HG03196 (cell line): ENCODE measurements at regions not wholly inside any gene's neighbourhood (a gene's known extent, or its start where the extent isn't known, plus 50 kb on each side); places are given as distances from the start of the nearest gene placed in this dataset.
"Not testable (repeated sequence)": the region's sequence is repeated elsewhere in the genome, so short reads cannot be mapped to it uniquely, and the experiment has no call there.

Source experiments
- ATAC-seq: cut with Tn5 transposase; IDR thresholded peaks from one replicate; pipeline ENCODE4 v1.9.1; 2021; ENCODE audit not compliant: unreplicated experiment

GRCh38 chr21:27968240-27968639 is 1001.4 kb upstream of the ADAMTS5 start:
- not testable (repeated sequence) for ATAC-seq

DNA sequence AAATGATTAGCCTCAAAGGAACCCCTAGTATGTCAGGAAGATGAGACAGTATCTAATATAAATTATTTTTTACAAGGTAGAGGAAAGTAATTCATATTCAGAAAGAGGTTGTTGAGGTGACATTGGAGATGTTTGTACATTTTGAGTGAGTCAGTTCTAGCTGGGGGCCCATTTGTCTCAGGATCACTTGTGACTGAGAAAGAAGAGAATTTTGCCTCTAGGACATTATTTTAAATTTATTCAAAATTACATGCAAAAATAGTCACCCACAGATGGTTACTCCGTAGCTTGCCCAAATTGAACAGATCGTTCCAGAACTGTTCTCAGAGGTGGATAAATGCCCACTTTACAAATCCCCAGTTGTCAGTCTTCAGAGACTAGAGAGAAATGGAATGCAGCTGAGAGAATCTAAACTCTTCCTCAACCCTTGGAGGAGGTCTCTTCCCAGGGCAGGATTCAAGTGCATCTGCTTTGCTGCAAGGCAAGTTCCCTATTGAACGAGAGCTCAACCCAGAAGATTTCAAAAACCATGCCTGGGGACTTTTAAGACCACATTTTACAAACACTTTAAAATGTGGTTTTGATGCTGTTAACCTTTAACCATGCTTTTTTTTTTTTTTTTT is 987.8 kb upstream of the ADAMTS5 start:
- no peak for ATAC-seq

- ATAC-seq = no peak
These were observed 986.6 kb upstream of the ADAMTS5 start for GRCh38 chr21:27953340-27954045.

GRCh38 chr21:27949093-27949492 is 982.2 kb upstream of the ADAMTS5 start:
- ATAC-seq = not testable (repeated sequence)

- not testable (repeated sequence) for ATAC-seq
These were observed 963.4 kb upstream of the ADAMTS5 start for GRCh38 chr21:27930108-27930767.

DNA sequence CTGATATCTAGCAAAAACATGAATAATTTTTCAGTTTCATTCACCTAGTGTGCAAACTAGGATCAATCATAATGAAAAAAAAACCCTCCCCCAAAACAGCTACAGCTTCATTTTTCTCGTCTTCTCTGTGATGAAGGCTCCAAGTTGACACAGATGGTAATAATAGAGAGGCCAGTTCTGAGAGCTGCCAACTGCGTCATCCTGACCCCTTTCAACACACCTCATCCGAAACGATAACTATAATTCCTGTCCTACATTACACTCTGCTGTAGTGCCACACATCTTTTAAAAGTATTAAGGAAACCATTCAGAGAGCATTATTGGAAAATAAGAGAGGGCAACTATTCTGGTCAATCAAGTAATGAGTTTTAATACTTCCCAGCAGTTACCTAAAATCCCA is 962.3 kb upstream of the ADAMTS5 start:
- not testable (repeated sequence) for ATAC-seq

DNA sequence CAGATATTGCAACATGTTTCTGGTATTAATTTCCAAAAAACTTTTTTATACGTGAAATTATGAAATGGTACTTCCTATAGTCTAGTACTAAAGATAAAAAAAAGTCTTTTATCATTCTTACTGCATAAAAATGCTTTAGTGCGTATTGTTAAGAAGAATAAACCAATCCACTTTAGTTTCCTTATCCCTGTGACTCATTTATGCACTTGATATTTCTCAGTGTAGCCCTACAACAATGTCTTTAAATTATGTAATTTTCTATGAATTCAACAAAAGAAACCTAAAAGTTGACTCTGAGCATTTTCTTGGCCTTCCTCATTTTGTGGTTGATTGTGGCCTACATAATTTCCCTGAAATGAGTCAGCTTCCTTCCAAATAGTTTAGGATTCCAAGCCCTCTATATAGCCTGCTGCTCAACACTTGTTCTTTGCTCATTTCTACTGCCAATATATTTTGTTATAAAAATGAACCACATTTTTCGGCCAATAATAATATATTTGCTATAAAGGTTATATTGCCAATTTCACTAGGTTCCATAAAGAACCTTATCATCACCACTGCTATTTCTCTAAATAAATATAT is 961.7 kb upstream of the ADAMTS5 start:
- not testable (repeated sequence) for ATAC-seq

GRCh38 chr21:27921421-27921820 is 954.5 kb upstream of the ADAMTS5 start:
- not testable (repeated sequence) for ATAC-seq

DNA sequence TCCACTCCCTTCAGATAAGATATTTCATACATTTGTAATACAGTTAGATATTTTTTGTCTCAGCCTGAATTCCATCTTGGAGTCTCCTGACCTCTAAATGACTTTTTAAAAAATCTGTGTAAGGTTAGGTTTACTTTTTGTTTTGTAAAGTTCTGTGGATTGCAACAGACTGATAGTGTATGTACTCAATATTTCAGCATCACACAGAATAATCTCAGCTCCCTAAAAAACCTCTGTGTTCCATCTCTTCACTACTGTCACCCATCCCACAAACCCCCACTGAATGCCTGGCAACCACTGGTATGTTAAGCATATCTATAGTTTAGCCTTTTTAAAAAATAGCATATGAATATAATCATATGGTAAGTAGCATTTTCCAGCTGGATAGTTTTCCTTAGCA is 951.1 kb upstream of the ADAMTS5 start:
- ATAC-seq = not testable (repeated sequence)

DNA sequence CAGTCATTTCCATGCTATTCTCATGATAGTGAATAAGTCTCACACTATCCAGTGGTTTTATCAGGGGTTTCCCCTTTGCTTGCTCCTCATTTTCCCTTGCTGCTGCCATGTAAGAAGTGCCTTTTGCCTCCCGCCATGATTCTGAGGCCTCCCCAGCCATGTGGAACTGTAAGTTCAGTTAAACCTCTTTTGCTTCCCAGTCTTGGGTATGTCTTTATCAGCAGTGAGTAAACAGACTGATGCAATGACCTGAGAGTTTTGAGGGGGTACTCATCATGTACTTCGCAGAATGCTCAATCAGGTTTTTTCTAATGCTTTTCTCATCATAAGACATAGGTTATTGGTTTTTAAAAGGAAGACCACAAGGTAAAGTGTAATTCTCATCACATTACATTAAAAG is 949.4 kb upstream of the ADAMTS5 start:
- not testable (repeated sequence) for ATAC-seq

DNA sequence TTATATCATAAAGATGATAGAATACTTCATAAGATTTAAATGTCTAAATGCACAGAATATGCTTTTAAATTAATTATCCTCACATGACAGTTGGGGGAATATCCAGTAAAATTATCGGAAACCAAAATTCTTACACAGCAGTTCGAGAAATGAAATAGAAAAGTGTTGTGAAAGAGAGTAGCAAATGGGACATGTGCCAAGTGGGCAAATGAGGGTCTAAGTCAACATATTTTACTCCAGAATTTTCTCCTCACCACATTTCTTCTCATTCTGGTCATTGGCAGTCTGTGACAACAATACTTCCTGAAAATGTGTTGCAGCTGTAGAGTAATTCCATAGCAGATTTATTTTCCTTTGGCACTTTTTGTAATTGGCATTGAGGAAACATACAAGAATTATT is 945.2 kb upstream of the ADAMTS5 start:
- ATAC-seq = not testable (repeated sequence)

DNA sequence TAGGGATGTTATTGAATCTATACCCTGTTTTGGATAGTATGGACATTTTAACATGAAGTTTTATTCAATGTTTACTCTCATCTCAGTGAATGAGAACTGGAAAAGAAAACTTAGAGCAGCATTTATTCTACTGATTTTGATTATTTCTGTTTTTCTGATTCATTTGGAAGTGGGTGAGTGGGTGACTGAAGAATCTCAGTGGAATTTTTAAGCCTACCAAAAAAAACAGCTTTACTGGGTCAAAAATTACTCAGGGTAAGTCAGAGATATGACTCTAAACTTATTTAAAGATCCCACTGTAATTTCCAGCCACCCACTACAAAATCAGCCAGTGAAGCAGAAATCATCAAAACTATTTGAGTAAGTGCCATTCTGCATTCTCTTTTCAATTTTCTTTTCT is 942.6 kb upstream of the ADAMTS5 start:
- not testable (repeated sequence) for ATAC-seq

DNA sequence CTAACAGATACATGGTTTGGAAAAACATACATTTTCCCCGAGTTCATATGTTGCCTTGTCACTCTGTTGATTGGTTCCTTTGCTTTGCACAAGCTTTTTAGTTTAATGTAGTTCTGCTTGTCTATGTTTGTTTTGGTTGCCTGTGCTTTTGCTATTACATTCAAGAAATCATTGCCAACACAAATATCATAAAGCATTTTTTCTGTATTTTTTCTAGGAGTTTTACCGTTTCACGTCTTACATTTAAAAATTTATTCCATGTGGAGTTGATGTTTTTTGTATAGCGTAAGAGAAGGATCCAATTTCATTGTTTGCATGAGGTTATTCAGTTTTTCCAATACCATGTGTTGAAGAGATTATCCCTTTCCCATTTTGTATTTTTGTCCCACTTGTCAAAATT is 941.9 kb upstream of the ADAMTS5 start:
- ATAC-seq = not testable (repeated sequence)

GRCh38 chr21:27902904-27903303 is 936.0 kb upstream of the ADAMTS5 start:
- ATAC-seq = not testable (repeated sequence)

DNA sequence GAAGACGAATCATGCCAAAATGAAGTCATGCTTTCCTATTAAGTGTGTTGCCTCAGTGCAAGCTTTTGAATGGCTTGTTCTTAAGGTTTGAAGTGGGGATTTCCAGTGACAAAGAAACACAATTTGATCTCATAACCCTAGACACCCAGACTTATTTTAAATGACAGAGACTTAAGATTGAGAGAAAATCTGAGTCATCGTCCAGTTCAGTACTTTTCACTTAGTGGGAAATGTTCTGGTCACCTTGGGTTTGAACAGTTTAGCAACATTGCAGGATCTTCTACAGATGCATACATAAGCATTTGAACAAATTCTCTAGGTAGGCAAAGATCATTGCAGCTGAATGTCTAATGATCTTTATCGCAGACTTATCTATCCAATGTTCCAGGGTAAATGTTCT is 926.7 kb upstream of the ADAMTS5 start:
- ATAC-seq = not testable (repeated sequence)

DNA sequence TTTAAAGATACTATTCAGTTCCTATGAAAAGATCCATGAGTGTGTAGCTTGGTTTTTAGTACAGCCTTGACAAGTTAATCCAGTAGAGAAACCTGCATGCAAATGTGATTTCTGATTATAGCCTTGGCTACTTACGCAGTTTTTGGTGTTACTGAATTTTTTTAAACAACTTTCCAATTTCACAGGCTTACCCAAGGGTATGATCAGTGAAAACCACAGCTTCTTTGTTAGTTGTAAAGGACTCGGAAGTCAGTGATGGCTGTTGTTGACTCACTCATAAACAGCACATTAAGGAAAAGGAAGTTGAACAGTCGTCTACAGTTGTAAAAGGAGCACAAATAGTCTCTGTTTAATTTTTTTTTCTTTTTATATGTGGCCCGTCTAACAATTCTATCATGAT is 924.6 kb upstream of the ADAMTS5 start:
- not testable (repeated sequence) for ATAC-seq

DNA sequence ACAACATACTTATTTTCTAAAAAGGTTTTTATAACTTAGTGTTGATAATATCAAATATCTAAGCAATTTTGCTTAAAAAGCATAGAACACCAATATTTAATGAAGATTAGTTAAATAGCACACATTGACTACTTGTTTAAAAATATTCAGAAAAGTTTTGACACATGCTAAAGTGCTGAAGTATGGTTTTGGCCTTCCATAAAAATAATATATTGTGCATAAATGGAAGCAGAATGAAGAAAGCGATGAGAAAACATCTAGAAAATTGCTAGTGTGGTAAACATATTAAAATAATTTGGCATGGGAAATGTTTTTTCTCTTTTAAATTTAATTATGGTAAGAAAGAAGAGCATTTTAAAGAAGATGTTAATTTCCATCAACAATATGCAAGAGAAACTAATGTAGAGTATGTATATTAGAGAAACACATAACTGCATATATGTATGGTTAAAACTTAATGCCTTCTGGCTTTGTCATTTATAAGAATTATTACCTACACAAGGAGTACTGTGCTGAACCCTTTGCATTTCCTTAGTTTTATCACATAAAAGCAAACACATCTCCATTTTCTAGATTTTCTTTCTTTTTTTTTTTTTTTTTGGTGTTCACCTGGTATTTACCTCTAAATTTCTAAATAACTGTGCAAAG is 921.0 kb upstream of the ADAMTS5 start:
- ATAC-seq = not testable (repeated sequence)

DNA sequence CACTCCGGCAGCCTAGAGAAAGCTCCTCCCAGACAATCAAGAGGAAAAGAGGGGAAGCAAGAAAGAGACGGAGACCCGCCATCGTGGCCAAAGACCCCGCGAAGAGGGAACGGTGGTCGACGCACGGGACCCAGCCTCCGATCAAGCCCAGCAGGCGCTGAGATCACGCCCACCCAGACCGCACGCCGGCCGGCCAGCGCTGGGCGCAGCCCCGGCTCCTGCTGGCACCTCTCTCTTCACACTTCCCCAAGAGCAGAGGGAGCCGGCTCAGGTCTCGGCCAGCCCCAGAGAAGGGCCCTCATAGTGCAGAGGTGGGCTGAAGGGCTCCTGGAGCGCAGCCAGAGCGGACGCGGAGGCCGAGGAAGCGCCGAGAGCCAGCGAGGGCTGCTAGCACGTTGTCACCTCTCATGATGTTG is 918.4 kb upstream of the ADAMTS5 start:
- no peak for ATAC-seq

DNA sequence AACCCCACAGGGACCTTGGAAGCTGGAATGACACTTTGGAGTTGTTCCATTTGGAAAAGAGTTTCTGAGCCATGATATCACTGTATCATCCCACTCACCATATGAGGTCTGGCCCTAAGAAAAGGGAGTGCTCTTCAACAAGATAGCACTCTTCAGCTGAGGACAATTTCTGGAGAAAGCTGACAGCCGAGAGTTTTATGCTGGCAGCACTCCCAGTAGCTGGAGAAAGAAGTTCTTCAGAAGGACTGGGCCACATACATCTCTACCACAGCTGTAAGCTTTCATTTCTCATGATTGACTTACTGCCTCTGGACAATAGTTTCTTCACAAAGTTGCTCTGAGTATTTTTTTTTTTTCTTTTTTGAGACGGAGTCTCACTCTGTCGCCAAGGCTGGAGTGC is 914.4 kb upstream of the ADAMTS5 start:
- ATAC-seq = not testable (repeated sequence)

DNA sequence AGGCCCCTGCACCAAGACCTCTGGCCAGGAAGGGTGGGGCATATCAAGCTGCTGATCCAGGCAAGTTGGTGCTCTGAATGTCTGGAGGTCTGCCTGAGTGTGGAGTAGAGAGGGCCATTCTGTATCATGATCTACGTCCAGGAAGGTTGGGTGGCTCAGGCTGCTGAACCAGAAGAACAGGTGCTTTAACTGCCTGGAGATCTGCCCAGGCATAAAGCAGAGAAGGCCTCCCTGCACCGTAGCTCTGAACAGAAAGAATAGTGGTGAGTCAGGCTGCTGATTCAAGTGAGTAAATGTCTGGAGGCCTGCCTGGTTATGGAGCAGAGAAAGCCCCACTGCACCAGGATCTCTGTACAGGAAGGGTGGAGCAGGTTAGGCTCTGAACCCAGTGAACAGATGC is 905.5 kb upstream of the ADAMTS5 start:
- ATAC-seq = not testable (repeated sequence)

GRCh38 chr21:27870755-27871154 is 903.9 kb upstream of the ADAMTS5 start:
- ATAC-seq = not testable (repeated sequence)
